ENCODE measurements at regions not wholly inside any gene's neighbourhood (a gene's known extent, or its start where the extent isn't known, plus 50 kb on each side); places are given as distances from the start of the nearest gene placed in this dataset.

- TF ChIP-seq CTCF (IDR thresholded peaks at IDR 0.05) = no peak
- Histone ChIP-seq H3K27ac (ENCODE audit: low read depth in 1 of 2, low read length in 2 of 2) (no peak overlapping the region), H3K9me3 (ENCODE audit: control insufficient read depth in 1 of 2, insufficient read depth in 1 of 2, low read length in 2 of 2) (peaks cover 0 to 7% of the 10 kb centered on the region in 2 experiments), H3K27me3 (ENCODE audit: control insufficient read depth in 1 of 2, insufficient read depth in 2 of 2, low read length in 2 of 2) (peaks cover 13 to 22% of the 10 kb centered on the region in 2 experiments), H3K4me1 (ENCODE audit: insufficient read depth, low read length) (peaks cover 6% of the 10 kb centered on the region), H3K4me3 (ENCODE audit: low read length) (no peak overlapping the region), H3K36me3 (ENCODE audit: insufficient read depth, low read length) (no peaks in the 10 kb centered on the region)
- H3K4me3 Mint-ChIP-seq = no peak overlapping the region
- peaks cover 14% of the 10 kb centered on the region for H3K4me1 Mint-ChIP-seq (ENCODE audit: low read depth)
- no peaks in the 10 kb centered on the region for H3K9me3 Mint-ChIP-seq
- ChIA-PET POLR2A (interaction anchor here (0.6 kb wide), 1 partner anchor 11 kb away, joined by 3 read pairs; no protein-coding TSS in a partner anchor), CTCF (interaction anchor here (0.6 kb wide), 1 partner anchor 22 kb away, joined by 6 read pairs; no protein-coding TSS in a partner anchor)
- peaks cover 46% of the 10 kb centered on the region for H3K27me3 Mint-ChIP-seq
- H3K36me3 Mint-ChIP-seq (ENCODE audit: low read depth) = no peaks in the 10 kb centered on the region
- DNase-seq (no peak), ATAC-seq (ENCODE audit: poor library complexity) (no peak)
- no peak overlapping the region for H3K27ac Mint-ChIP-seq
- intact Hi-C loops (cut with DNase I, micrococcal nuclease) = no loop called here
Observed at GRCh38 chr15:67969892-67970291, 84.2 kb upstream of the PIAS1 start.

GRCh38 chr15:67972377-67972776, 81.7 kb upstream of the PIAS1 start:
- ChIA-PET CTCF (no interaction called here), POLR2A (no interaction called here)
- no peak for DNase-seq
- Histone ChIP-seq H3K36me3 (ENCODE audit: insufficient read depth, low read length) (no peaks in the 10 kb centered on the region), H3K27ac (ENCODE audit: low read depth in 1 of 2, low read length in 2 of 2) (no peak overlapping the region), H3K4me3 (ENCODE audit: low read length) (no peak overlapping the region), H3K27me3 (ENCODE audit: control insufficient read depth in 1 of 2, insufficient read depth in 2 of 2, low read length in 2 of 2) (peaks cover 12 to 21% of the 10 kb centered on the region in 2 experiments), H3K9me3 (ENCODE audit: control insufficient read depth in 1 of 2, insufficient read depth in 1 of 2, low read length in 2 of 2) (peaks cover 0 to 7% of the 10 kb centered on the region in 2 experiments), H3K4me1 (ENCODE audit: insufficient read depth, low read length) (peaks cover 6% of the 10 kb centered on the region)
- Mint-ChIP-seq H3K9me3 (no peaks in the 10 kb centered on the region), H3K36me3 (ENCODE audit: low read depth) (no peaks in the 10 kb centered on the region), H3K4me3 (no peak overlapping the region), H3K27me3 (peaks cover 39% of the 10 kb centered on the region), H3K4me1 (ENCODE audit: low read depth) (peaks cover 14% of the 10 kb centered on the region), H3K27ac (no peak overlapping the region)
- ATAC-seq (ENCODE audit: poor library complexity) = no peak
- intact Hi-C loops (cut with DNase I, micrococcal nuclease) = no loop called here
- TF ChIP-seq CTCF (IDR thresholded peaks at IDR 0.05) = no peak

- no peak overlapping the region for H3K27ac Mint-ChIP-seq
- H3K36me3 Mint-ChIP-seq (ENCODE audit: low read depth) = no peaks in the 10 kb centered on the region
- Histone ChIP-seq H3K4me1 (ENCODE audit: insufficient read depth, low read length) (no peaks in the 10 kb centered on the region), H3K9me3 (ENCODE audit: control insufficient read depth in 1 of 2, insufficient read depth in 1 of 2, low read length in 2 of 2) (no peaks in the 10 kb centered on the region), H3K36me3 (ENCODE audit: insufficient read depth, low read length) (no peaks in the 10 kb centered on the region), H3K27me3 (ENCODE audit: control insufficient read depth in 1 of 2, insufficient read depth in 2 of 2, low read length in 2 of 2) (peaks cover 0 to 8% of the 10 kb centered on the region in 2 experiments), H3K27ac (ENCODE audit: low read depth in 1 of 2, low read length in 2 of 2) (no peak overlapping the region), H3K4me3 (ENCODE audit: low read length) (no peak overlapping the region)
- TF ChIP-seq CTCF (IDR thresholded peaks at IDR 0.05) = no peak
- ATAC-seq (ENCODE audit: poor library complexity) (no peak), DNase-seq (no peak)
- peaks cover 4% of the 10 kb centered on the region for H3K4me1 Mint-ChIP-seq (ENCODE audit: low read depth)
- ChIA-PET POLR2A (no interaction called here), CTCF (no interaction called here)
- H3K27me3 Mint-ChIP-seq = peaks cover 26% of the 10 kb centered on the region
- H3K4me3 Mint-ChIP-seq = no peak overlapping the region
- H3K9me3 Mint-ChIP-seq = no peaks in the 10 kb centered on the region
- intact Hi-C loops (cut with DNase I, micrococcal nuclease) = no loop called here
Observed at GRCh38 chr15:67973846-67974245, 80.3 kb upstream of the PIAS1 start.
